Ramos (cell line): ENCODE measurements at regions not wholly inside any gene's neighbourhood (a gene's known extent, or its start where the extent isn't known, plus 50 kb on each side); places are given as distances from the start of the nearest gene placed in this dataset.
"Not testable (repeated sequence)": the region's sequence is repeated elsewhere in the genome, so short reads cannot be mapped to it uniquely, and the experiment has no call there.

Source experiments
- in situ Hi-C: fragments of 300-500 bp; cut with MboI; formaldehyde crosslinking; loops from one replicate; pipeline ENCODE4 v1.14.3; 2022; ENCODE audit warnings: low sequenced_read_pairs; ENCODE audit not compliant: unreplicated experiment

- in situ Hi-C loops: no loop called here
These were observed 51.9 kb upstream of the LRRK2 start for GRCh38 chr12:40172879-40173278.

- in situ Hi-C loops: no loop called here
These were observed 53.3 kb upstream of the LRRK2 start for GRCh38 chr12:40171501-40171900.

DNA sequence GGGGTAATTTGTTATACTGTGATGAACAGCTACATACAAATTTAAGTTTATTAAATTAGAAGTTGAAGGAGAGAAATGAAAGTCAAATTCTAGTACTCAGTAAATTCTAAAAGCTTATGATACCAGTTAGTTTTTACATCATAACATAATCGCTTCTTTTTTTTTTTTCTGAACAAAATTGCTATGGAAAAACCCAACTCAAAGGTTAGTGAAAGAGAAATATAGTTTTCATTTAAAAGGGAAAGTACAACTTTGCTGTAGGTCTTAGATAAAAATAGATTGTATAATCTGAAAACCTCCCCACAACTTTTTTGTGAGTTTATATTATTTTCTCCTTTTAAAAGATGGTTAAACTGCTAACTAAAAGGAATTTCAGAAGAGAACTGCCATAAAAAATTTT lies 53.7 kb upstream of the LRRK2 start:
- in situ Hi-C loops: no loop called here

GRCh38 chr12:40170593-40170992 lies 54.2 kb upstream of the LRRK2 start:
- in situ Hi-C loops: no loop called here

GRCh38 chr12:40168868-40169267 lies 55.9 kb upstream of the LRRK2 start:
- in situ Hi-C loops: no loop called here

DNA sequence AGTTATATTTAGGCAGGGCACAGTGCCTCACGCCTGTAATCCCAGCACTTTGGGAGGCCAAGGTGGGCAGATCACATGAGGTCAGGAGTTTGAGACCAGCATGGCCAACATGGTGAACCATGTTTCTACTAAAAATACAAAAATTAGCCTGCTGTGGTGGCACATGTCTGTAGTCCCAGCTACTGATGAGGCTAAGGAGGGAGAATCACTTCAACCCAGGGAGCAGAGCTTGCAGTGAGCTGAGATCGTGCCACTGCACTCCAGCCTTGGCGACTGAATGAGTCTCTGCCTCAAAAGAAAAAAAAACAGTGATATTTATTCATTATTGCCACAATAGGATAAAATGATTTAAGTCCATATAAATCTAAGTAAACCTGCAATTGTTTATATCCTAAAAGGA lies 56.4 kb upstream of the LRRK2 start:
- in situ Hi-C loops: not testable (repeated sequence)

GRCh38 chr12:40168001-40168400 lies 56.8 kb upstream of the LRRK2 start:
- in situ Hi-C loops: no loop called here

- in situ Hi-C loops: no loop called here
These were observed 59.3 kb upstream of the SLC2A13 start for GRCh38 chr12:40165179-40165578.

DNA sequence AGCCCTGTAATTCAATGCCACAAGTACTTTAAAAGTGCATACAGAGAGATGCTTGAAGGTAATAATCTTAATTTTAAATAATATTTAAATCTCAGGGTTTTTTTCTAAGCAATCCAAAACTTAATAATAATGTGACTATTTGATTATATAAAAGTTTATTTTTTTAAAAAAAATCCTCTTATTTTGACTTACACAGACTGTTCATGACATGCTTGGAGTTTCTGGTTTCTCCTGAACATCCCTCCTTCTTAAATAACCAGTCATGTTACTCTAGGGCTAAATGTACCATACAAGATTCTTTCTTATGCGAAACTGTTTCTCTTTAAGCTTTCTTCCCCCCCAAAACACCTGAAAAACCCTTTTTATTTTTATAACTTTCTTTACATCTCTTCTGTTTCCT lies 58.2 kb upstream of the SLC2A13 start:
- in situ Hi-C loops: no loop called here

- in situ Hi-C loops: no loop called here
These were observed 56.2 kb upstream of the SLC2A13 start for GRCh38 chr12:40162033-40162432.

DNA sequence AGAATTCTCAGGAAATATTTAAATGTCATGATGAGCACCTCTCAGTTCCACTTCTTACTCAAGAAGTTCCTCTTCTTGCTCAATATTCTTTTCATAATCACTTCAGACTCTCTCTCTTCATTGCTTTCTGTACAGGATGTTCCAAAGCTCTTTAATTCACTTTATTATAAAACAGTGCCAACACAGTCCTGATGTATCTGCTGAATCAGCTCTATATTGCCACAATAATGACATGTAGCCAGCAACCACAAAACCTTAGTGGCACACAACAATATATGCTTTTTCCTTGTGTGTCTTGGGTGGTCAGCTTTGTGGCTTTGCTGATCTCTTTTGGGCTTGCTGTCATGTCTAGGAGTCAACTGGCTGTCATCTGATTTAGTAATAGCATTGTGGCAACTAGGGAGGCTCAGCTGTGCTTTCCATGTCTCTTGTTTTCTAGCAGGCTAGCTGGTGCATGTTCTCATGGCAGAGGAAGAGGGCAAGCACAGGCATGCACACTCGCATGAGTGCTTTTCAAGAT lies 52.8 kb upstream of the SLC2A13 start:
- in situ Hi-C loops: loop anchor here (10.0 kb wide), 1 partner anchor 156 kb away; no protein-coding TSS in a partner anchor

DNA sequence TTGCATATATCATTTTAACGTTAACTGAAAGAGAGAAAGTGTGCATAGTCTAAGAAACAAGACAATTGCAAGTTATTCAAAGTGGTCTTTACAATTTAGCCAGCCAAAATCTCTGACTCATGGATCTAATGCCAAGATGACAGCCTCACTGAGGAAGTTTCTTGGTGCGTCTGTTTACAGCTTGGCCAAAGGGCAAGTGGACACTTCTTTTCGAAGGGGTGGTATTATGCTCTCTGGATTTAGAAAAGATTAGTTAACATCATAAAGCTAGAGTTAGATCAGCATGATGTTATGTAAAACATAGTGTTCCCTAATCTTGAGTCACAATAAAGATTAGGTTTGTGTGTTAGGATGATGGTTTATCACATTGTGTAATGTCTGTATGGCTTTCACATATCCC lies 51.5 kb upstream of the SLC2A13 start:
- in situ Hi-C loops: loop anchor here (10.0 kb wide), 1 partner anchor 157 kb away; no protein-coding TSS in a partner anchor

DNA sequence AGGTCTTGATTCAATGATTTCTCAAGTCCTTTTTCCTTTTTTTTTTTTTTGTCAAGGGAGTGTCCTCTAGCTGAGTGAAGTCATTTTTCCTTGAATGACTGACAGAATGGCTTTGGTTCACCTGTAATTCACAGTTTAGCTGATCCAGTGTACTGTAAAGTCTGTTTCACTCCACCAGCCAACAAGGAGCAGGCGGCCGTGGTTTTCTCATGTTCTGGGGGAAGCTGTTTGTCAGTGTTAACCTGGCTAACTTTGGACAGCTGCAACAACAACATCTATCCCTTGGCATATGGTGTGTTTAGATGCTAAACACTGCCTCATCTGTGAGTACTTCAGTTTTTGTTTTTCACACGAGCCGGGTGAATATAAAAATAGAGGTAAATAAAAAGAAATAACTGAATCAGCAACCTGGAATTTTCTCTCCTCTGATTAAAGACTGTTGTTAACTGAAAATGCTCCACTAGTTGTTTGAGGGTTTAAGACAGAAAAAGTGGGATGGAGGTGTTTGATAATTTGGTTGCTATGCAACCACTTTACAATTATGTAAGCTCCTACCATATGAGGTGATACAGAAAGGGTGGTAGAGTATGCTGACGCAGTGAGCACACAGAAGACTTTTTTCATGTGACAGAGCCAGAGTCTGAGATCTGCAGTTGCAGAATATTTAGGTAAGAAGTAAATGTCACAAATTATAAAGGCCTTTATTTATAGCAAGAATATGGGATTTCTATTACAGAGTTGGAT lies 50.3 kb upstream of the SLC2A13 start:
- in situ Hi-C loops: loop anchor here (10.0 kb wide), 1 partner anchor 159 kb away; no protein-coding TSS in a partner anchor
